Fibroblast of peridontal ligament (primary cell): ENCODE measurements at regions not wholly inside any gene's neighbourhood (a gene's known extent, or its start where the extent isn't known, plus 50 kb on each side); places are given as distances from the start of the nearest gene placed in this dataset.

Source experiments
- DNase-seq: peaks from one replicate; pipeline ENCODE4 v3.0.0-alpha.2; 2010; ENCODE audit errors: extremely low read depth

DNA sequence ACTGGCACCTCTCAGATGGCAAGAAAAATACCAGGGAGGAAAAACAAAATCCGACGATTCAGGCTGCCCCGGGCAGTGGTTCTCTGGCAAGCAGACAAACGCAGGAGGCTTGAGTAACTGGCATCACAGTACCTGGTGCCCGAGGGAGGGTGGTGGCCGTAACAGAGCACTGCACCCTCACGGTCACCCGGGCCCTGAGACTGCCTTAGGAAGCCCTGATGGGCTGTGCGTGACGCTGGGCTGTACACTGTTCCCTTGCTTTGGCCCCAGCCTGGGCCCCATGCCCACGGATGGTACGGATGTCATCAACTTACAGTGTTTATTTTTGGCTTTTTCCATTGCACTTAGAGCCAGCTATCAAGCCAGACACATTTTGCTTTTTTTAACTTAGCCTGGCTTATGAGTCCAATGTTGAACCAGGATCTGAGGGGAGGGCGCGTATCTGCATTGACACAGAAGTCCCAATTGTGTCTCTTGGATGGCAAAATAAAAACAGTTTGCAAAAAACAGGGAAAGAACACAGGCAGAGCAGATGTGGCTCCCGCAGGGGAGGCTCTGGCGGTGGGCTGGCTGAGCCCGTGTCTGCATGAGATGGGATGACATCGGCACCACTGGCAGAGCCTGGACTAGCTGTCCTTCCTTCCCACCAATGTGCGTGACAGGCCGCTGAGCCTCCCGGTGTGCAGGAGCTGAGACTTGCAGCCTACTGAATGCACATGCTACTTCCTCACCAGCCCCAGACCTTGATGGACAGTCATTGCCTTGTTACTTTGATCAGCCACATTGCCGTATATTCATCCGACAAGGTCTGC lies 287.7 kb downstream of the FOXL1 start:
- DNase-seq = peak; percentile 68

DNA sequence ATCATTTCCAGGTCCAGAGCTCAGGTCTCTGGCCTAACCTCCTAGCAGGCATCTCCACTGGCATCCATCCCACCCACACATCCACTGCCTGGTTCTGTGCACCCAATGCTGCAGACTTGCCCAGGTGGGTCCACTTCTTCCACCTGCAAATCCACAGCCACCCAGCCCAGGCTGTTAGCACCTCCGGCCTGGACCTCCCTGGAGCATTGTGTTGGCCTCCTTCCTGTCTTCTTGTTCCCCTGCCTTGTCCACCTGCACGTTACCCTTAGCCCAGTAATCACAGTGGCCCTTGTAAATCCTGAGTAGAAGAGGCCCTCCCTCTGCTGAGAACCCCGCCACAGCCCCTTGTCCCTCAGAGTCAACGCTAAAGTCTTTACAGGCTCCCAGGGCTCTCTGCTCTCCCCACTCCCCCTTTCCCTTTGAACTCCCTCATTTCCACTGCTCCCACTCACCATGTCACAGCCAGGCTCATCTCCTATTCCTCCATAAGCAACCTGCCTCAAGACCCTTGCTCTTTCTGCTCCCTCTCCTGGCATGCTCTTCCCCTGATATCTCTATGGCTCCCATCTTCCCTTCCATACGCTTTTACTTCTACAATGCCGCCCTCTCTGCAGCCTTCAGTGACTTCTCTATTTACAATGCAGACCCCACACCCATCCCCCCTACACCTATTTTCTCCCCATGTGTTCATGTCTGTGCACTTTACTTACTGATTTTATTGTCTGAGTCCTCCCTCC lies 288.8 kb downstream of the FOXL1 start:
- DNase-seq = no peak

- no peak for DNase-seq
These were observed 289.7 kb downstream of the FOXL1 start for GRCh38 chr16:86868070-86868469.

DNA sequence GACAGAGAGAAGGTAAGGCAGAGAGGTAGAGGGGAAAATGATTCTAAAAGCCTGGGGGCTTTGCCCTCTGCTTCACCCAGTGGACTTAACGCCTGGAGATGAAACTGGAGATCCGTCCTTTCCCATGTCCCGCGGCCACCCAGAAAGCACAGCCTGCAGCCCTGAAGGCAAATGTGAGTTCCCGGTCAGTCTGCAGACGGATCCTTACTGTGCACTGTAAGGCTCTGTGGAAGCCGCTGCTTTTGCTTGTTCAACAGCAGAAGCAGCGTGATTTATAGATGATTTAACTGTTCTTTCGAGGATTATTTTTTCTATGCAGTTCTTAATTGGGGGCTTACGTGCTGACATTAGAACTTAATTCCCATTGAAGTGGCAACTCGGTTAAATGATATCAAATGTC lies 290.4 kb downstream of the FOXL1 start:
- DNase-seq = no peak

- no peak for DNase-seq
These were observed 291.1 kb downstream of the FOXL1 start for GRCh38 chr16:86869288-86870022.

GRCh38 chr16:86870380-86870779 lies 292.0 kb downstream of the FOXL1 start:
- no peak for DNase-seq

- no peak for DNase-seq
These were observed 293.8 kb downstream of the FOXL1 start for GRCh38 chr16:86872131-86872530.

- DNase-seq = no peak
These were observed 294.5 kb downstream of the FOXL1 start for GRCh38 chr16:86872833-86873232.

- no peak for DNase-seq
These were observed 295.8 kb downstream of the FOXL1 start for GRCh38 chr16:86874141-86874540.

- DNase-seq = no peak
These were observed 298.1 kb downstream of the FOXL1 start for GRCh38 chr16:86876499-86876898.

DNA sequence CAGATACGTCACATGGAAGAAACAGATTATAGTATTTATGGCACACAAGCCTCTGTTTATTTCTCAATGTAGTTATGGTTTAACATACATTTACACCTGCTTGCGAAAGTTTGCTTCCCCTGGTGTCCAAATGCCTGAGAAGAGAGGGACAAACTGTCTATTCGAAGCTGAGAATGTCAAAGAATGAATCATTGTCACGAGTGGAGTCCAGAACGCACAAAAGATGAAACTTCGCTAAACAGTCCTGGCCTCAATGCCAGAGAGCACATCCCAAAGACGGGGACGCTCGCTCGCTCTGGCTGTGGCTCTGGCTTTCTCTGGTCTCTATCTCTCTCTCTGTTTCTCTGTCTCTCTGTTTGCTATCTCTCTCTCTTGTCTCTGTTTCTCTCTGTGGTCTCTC lies 298.8 kb downstream of the FOXL1 start:
- no peak for DNase-seq

GRCh38 chr16:86877835-86878234 lies 299.5 kb downstream of the FOXL1 start:
- DNase-seq = no peak

DNA sequence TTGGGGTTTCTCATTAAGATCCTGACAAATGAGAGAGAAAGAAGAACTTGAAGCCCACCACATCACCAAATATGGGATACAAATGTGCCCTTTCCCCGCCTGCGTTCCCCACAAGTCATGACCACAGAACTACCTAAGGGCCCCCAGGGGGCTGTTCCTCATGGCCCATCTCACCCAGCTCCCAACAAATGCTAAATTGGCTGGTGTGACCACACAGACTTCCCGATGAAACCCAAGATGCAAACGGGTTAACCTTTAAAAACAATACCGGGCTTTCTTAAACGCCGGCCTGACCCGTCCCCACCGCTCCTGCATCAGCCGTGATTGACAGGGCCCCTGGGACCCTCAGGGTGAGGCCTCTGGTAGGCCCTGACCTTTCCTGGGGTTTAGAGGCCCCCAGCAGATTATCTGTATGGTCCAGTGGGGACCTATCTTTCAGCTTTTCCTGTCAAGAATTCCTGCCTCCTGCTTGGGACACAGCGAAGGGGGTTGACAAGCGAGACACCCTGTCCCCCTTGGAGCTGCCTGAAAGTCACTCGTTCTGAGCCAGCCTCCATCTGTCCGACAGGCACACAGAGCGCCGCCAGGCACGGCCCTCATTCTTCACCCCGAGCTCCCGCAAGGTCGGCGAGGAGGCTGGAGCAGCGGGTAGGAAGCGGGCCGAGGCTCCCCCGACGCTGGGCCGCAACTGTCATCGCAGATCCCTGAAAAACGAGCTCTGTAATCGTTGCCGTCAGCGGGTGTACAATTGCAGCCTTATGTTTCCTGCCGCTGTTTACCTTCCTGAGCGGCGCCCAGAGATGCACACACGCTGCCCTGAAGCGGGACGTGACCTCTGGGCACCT lies 300.1 kb downstream of the FOXL1 start:
- DNase-seq = no peak

GRCh38 chr16:86879268-86879667 lies 300.9 kb downstream of the FOXL1 start:
- DNase-seq = no peak

DNA sequence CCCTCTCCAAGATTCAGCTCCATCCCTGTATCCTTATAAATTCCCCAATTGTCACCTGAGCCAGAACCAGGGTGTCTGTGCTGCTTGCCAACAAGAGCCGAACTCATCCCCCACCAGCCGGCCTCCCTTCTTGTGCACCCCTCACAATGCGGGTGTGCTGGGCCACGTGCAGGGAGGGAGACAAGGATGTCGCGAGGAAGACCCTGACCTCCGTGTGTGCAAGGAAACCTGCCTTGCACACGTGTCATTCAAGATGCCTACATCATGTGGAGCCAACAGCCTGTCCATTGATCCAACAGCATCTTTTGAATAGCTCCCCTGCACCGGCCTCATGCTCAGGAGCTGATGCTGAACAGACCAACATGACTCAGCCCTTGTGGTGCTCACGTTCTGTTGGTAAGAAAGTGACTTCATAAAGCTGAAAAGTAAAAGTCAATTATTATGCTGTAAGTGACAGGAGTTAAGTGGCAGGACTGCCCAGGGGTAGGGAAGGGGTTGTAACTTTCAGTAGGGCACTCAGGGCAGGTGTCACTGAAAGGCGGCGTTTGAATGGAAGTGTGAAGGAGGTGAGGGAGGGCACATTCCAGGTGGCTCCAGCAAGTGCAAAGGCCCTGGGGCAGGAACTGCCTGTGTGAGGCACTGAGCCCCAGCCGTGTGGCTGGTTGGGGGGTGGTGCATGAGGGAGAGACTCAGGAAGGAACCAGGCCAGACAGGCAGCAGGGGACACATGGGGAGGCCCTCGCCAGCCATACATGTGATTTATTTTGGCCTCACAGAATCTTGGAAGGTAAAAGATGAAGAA lies 302.2 kb downstream of the FOXL1 start:
- peak; percentile 18 for DNase-seq

- no peak for DNase-seq
These were observed 302.8 kb downstream of the FOXL1 start for GRCh38 chr16:86881118-86881510.

DNA sequence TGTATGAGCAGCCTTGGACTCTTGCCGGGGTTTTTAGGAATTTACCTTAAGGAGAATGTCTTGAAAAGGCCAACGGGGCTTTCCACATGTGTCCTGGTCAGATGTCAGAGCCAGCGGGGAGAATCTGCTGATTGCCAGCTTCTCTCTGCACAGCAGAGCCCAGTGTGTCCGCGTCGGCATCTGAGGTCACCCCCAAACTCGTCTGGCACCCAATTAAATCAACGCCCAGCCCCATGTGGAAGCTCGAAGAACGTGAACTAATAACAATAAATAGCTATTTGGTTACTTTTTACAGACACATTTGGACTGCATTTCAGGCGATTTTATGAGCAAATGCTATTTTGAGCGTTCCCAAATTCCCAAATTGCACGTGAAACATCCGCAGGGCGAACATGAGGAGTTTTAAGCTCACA lies 303.5 kb downstream of the FOXL1 start:
- no peak for DNase-seq

DNA sequence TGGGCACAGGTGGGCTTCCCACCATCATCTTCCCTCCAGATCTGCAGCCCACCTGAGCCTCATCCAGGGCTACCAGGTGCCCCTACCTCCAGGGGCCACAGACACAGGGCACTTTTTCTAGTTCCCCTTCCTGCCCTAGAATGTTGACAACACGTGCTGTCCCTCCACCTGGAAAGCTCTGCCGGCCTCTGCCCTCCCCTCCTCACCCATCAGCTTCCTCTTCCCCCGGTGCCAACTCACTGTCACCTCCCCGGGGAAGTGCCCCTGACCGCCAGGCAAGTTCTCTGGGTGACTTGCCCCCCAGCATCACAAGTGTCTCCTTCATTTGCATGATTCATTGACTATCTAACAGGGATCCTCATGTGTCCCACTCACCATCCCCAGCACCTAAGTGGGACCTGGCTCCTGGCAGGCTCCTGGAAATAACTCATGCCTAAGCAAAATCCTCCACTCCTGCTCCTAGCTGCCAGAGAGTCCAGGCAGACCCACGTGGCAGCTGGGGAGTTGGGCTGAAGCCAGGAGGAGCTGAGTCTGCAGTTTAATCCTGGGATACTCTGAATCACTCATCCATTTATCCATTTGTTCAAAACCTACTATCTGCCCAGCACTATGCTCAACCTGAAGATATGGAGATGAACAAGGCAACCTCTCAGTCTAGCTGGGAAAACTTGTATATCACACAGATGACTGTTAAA lies 304.4 kb downstream of the FOXL1 start:
- peak; percentile 83 for DNase-seq

DNA sequence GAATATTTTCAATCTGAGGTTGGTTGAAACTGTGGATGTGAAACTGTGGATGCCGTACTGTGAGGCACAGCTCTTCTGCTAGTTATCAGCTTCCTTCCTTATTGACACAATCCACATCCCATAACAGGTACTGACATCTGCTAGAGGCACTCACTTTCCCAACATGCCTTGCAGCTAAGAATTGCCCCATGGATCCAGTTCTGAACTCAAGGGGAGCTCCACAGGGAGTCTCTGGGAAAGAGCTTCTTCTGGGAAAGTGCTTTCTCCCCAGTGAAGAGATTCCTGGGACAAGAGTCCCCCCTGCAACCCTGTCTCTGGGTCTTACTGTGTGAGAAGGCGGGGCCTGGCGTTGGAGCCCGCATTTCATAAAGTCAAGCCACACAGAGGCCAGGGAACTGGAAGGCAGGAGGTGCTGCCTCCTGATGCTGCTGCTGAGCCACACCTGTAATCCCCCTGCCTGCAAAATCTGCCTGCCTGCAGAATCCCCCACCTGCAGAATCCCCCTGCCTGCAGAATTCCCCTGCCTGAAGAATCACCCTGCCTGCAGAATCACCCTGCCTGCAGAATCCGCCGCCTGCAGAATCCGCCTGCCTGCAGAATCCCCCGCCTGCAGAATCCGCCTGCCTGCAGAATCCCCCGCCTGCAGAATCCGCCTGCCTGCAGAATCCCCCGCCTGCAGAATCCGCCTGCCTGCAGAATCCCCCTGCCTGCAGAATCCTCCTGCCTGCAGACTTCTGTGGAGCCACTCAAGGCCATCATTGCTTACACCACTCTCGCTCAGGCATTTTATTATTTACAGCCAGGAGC lies 305.4 kb downstream of the FOXL1 start:
- no peak for DNase-seq

DNA sequence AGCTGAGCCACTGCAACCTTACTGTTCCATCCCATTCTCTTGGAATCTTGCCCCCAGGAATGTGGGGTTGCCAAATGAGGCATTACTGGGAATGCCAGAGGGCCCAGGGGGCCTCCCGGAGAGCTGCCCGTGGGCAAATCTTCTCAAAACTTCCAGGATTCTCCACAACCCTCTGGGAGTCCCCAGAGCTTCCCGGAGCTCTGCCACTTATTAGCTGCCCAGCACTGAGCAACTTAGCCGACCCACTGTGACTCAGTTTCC lies 306.0 kb downstream of the FOXL1 start:
- DNase-seq = peak; percentile 72
